Naive thymus-derived CD4-positive, alpha-beta T cell (primary cell): ENCODE measurements at regions not wholly inside any gene's neighbourhood (a gene's known extent, or its start where the extent isn't known, plus 50 kb on each side); places are given as distances from the start of the nearest gene placed in this dataset.
A peak's percentile ranks its signal among the peaks of the same experiment; 100 is the strongest.
"Not testable (repeated sequence)": the region's sequence is repeated elsewhere in the genome, so short reads cannot be mapped to it uniquely, and the experiment has no call there.

Source experiments
- ATAC-seq: fragments of 150-1000 bp; cut with Tn5 transposase; 2 replicates; pipeline ENCODE4 v1.10.0; 2021; ENCODE audit warnings: mild to moderate bottlenecking, moderate library complexity
- CTCF ChIA-PET: fragments of 350-600 bp; sonication (Branson Sonifier 250); formaldehyde crosslinking; loops from one replicate; lab custom pipeline; 2021; ENCODE audit warnings: antibody characterized with exemption; lab: Charles Lee
- POLR2A ChIA-PET: fragments of 350-600 bp; sonication (Branson Sonifier 250); formaldehyde crosslinking; loops from one replicate; lab custom pipeline; 2021; ENCODE audit warnings: antibody characterized with exemption, inconsistent platforms; lab: Charles Lee
- DNase-seq, 9 donors: peaks; one replicate each; pipeline versions ENCODE4 v3.0.0 to v3.0.0-alpha.2; 2020 to 2022; ENCODE audit warnings: mixed read lengths in 1 of 9
- H3K27ac ChIP-seq: one replicate; pipeline ENCODE4 v1.7.0; 2013; ENCODE audit warnings: mild to moderate bottlenecking, low read depth, low read length, moderate library complexity
- H3K27me3 ChIP-seq, 2 donors: one replicate each; pipeline ENCODE4 v1.7.0; 2013; ENCODE audit warnings: low read length in 2 of 2, mild to moderate bottlenecking in 2 of 2, moderate library complexity in 2 of 2; ENCODE audit not compliant: control insufficient read depth in 2 of 2, insufficient read depth in 2 of 2
- H3K36me3 ChIP-seq, 3 experiments: 1 replicate in 2 of 3; 2 replicates in 1 of 3; pipeline ENCODE4 v1.7.0; 2013; ENCODE audit warnings: low read length in 3 of 3, mild to moderate bottlenecking in 3 of 3, moderate library complexity in 1 of 3; ENCODE audit not compliant: insufficient read depth in 3 of 3, control insufficient read depth in 2 of 3
- H3K4me1 ChIP-seq, 2 donors: one replicate each; pipeline ENCODE4 v1.7.0; 2013; ENCODE audit warnings: low read length in 2 of 2, mild to moderate bottlenecking in 2 of 2, moderate library complexity in 1 of 2; ENCODE audit not compliant: control insufficient read depth in 2 of 2, insufficient read depth in 2 of 2
- H3K4me3 ChIP-seq: 2 replicates; pipeline ENCODE4 v1.7.0; 2013; ENCODE audit warnings: mild to moderate bottlenecking, low read length
- H3K9me3 ChIP-seq, 3 experiments: 1 replicate in 2 of 3; 2 replicates in 1 of 3; pipeline ENCODE4 v1.7.0; 2013; ENCODE audit warnings: low read length in 3 of 3; ENCODE audit not compliant: control insufficient read depth in 2 of 3
- H3K27ac Mint-ChIP-seq, 9 donors: one replicate each; pipeline ENCODE4 v1.8.0; 2020 to 2022; ENCODE audit warnings: mixed read lengths in 9 of 9, mild to moderate bottlenecking in 8 of 9, moderate library complexity in 5 of 9, inconsistent platforms in 2 of 9
- H3K27me3 Mint-ChIP-seq, 5 donors: one replicate each; pipeline ENCODE4 v1.8.0; 2021 to 2022; ENCODE audit warnings: mixed read lengths in 5 of 5, mild to moderate bottlenecking in 1 of 5
- H3K36me3 Mint-ChIP-seq, 5 donors: one replicate each; pipeline ENCODE4 v1.8.0; 2020 to 2022; ENCODE audit warnings: mixed read lengths in 5 of 5, mild to moderate bottlenecking in 3 of 5, inconsistent platforms in 1 of 5
- H3K4me1 Mint-ChIP-seq, 7 donors: one replicate each; pipeline ENCODE4 v1.8.0; 2020 to 2022; ENCODE audit warnings: mixed read lengths in 7 of 7, mild to moderate bottlenecking in 3 of 7, inconsistent platforms in 1 of 7
- H3K4me3 Mint-ChIP-seq, 10 donors: one replicate each; pipeline ENCODE4 v1.8.0; 2020 to 2022; ENCODE audit warnings: mild to moderate bottlenecking in 10 of 10, mixed read lengths in 10 of 10, moderate library complexity in 6 of 10, inconsistent platforms in 2 of 10
- H3K9me3 Mint-ChIP-seq, 11 donors: one replicate each; pipeline ENCODE4 v1.8.0; 2020 to 2022; ENCODE audit warnings: mixed read lengths in 11 of 11, mild to moderate bottlenecking in 4 of 11, inconsistent platforms in 1 of 11, moderate library complexity in 1 of 11
- intact Hi-C, 2 donors: fragments of 100-400 bp; cut with micrococcal nuclease; formaldehyde crosslinking; loops; one replicate each; pipeline ENCODE4 v1.15.1; 2023

DNA sequence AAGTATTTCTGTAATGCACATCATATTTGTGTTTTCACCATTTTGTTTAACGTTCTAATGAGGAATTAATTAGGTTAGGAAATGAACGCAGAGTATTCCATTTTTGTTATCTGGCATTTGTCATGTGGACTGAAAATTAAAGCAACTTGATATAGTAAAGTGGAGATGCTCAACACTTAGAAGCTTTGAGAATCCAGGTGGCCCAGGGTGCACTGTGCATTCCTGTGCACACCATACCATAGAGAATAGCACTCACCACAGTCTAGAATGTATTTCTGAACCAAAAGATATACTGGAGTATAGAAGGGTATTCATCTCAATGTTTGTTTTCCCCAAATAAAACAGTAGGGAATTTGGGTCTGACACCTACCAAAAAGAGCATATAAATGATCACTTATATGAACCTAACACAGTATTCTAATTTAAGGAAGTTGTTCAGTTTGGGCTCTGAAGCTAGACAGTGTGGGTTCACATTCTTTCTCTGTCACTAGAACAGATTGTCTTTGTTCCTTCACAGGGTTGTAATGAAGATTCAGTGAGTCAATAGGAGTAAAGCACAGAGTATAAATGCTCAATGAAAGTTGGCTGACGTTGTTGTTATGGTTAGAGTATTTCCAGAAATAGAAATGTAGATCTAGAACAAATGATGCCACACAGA is 125.6 kb upstream of the DMRT1 start:
- H3K9me3 ChIP-seq: no peaks in the 10 kb centered on the region
- Mint-ChIP-seq H3K27ac (peak overlapping the region in 1 of 9 donors; percentile 6), H3K4me1 (peaks cover 0 to 1% (median 0%) of the 10 kb centered on the region in 7 donors), H3K4me3 (no peak overlapping the region), H3K27me3 (peaks cover 0 to 5% (median 0%) of the 10 kb centered on the region in 5 donors), H3K36me3 (peaks cover 0 to 16% (median 9%) of the 10 kb centered on the region in 5 donors), H3K9me3 (no peaks in the 10 kb centered on the region)
- no peak overlapping the region for H3K4me3 ChIP-seq
- H3K4me1 ChIP-seq: no peaks in the 10 kb centered on the region
- H3K27ac ChIP-seq: no peak overlapping the region
- no peak for ATAC-seq
- peaks cover 0 to 20% (median 0%) of the 10 kb centered on the region in 3 experiments for H3K36me3 ChIP-seq
- DNase-seq: no peak
- intact Hi-C loops: no loop called here
- no peaks in the 10 kb centered on the region for H3K27me3 ChIP-seq
- ChIA-PET POLR2A (no interaction called here), CTCF (no interaction called here)

DNA sequence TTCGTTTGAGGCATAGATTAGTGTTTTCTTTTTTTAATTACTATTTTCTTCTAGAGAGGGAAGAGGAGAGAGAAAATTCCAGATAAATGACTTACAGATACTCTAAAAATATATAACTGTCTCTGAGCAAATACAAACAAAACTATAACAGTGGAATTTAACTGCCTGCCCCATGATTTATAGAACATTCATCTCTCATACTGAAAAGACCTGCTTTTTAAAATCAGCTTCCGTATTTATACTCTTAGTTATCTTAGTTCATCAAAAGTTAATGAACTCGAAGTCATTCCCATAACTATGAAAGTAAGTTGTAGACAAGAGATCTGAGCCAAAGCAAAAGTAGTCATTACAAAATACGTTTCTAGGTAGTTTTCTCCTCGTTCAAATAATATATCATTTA is 123.8 kb upstream of the DMRT1 start:
- no peaks in the 10 kb centered on the region for H3K27me3 ChIP-seq
- Mint-ChIP-seq H3K27me3 (peaks cover 0 to 2% (median 0%) of the 10 kb centered on the region in 5 donors), H3K9me3 (no peaks in the 10 kb centered on the region), H3K27ac (no peak overlapping the region), H3K36me3 (peaks cover 0 to 6% (median 0%) of the 10 kb centered on the region in 5 donors), H3K4me1 (peaks cover 0 to 1% (median 0%) of the 10 kb centered on the region in 7 donors), H3K4me3 (no peak overlapping the region)
- H3K4me3 ChIP-seq: no peak overlapping the region
- ATAC-seq (no peak), DNase-seq (no peak)
- ChIA-PET POLR2A (no interaction called here), CTCF (no interaction called here)
- H3K9me3 ChIP-seq: no peaks in the 10 kb centered on the region
- H3K36me3 ChIP-seq: peaks cover 0 to 5% (median 0%) of the 10 kb centered on the region in 3 experiments
- no peak overlapping the region for H3K27ac ChIP-seq
- intact Hi-C loops: no loop called here
- no peaks in the 10 kb centered on the region for H3K4me1 ChIP-seq

- no peaks in the 10 kb centered on the region for H3K9me3 Mint-ChIP-seq
- H3K36me3 ChIP-seq: no peaks in the 10 kb centered on the region
- H3K27ac Mint-ChIP-seq: peak overlapping the region in 1 of 9 donors; percentile 26
- peaks cover 0 to 12% (median 0%) of the 10 kb centered on the region in 5 donors for H3K36me3 Mint-ChIP-seq
- ATAC-seq: no peak
- no peak overlapping the region for H3K4me3 ChIP-seq
- no peaks in the 10 kb centered on the region for H3K9me3 ChIP-seq
- no peak overlapping the region for H3K27ac ChIP-seq
- CTCF ChIA-PET: no interaction called here
- intact Hi-C loops: no loop called here
- H3K4me1 Mint-ChIP-seq: peaks cover 0 to 1% (median 0%) of the 10 kb centered on the region in 7 donors
- no peak overlapping the region for H3K4me3 Mint-ChIP-seq
- POLR2A ChIA-PET: no interaction called here
- H3K27me3 ChIP-seq: no peaks in the 10 kb centered on the region
- no peaks in the 10 kb centered on the region for H3K4me1 ChIP-seq
- H3K27me3 Mint-ChIP-seq: peaks cover 0 to 2% (median 0%) of the 10 kb centered on the region in 5 donors
- DNase-seq: no peak
Measured at GRCh38 chr9:720239-720881, 121.1 kb upstream of the DMRT1 start.

GRCh38 chr9:722388-722980 is 119.0 kb upstream of the DMRT1 start:
- CTCF ChIA-PET: no interaction called here
- Mint-ChIP-seq H3K4me1 (peaks cover 0 to 1% (median 0%) of the 10 kb centered on the region in 7 donors), H3K4me3 (no peak overlapping the region), H3K27ac (peak overlapping the region in 1 of 9 donors; percentile 55), H3K36me3 (peaks cover 0 to 12% (median 0%) of the 10 kb centered on the region in 5 donors), H3K9me3 (no peaks in the 10 kb centered on the region), H3K27me3 (no peaks in the 10 kb centered on the region)
- Histone ChIP-seq H3K4me3 (no peak overlapping the region), H3K4me1 (no peaks in the 10 kb centered on the region), H3K36me3 (no peaks in the 10 kb centered on the region), H3K9me3 (no peaks in the 10 kb centered on the region), H3K27me3 (no peaks in the 10 kb centered on the region), H3K27ac (no peak overlapping the region)
- DNase-seq: no peak
- intact Hi-C loops: no loop called here
- no peak for ATAC-seq
- POLR2A ChIA-PET: no interaction called here

- H3K4me3 Mint-ChIP-seq, H3K9me3 ChIP-seq, H3K4me3 ChIP-seq, H3K4me1 Mint-ChIP-seq, H3K27me3 Mint-ChIP-seq, DNase-seq, intact Hi-C loops, H3K27me3 ChIP-seq, H3K27ac Mint-ChIP-seq, H3K27ac ChIP-seq, H3K4me1 ChIP-seq, ATAC-seq, H3K36me3 ChIP-seq, CTCF ChIA-PET, H3K9me3 Mint-ChIP-seq: not testable (repeated sequence)
- POLR2A ChIA-PET: interaction anchor here (0.7 kb wide), 1 partner anchor 18 kb away, joined by 5 read pairs; no protein-coding TSS in a partner anchor
- H3K36me3 Mint-ChIP-seq: peaks cover 0 to 16% (median 0%) of the 10 kb centered on the region in 5 donors
Measured at GRCh38 chr9:724461-724860, 117.0 kb upstream of the DMRT1 start.

GRCh38 chr9:726005-726404 is 115.5 kb upstream of the DMRT1 start:
- DNase-seq (no peak), ATAC-seq (no peak)
- CTCF ChIA-PET: no interaction called here
- H3K36me3 Mint-ChIP-seq: peaks cover 0 to 27% (median 0%) of the 10 kb centered on the region in 5 donors
- intact Hi-C loops: no loop called here
- H3K9me3 Mint-ChIP-seq: no peaks in the 10 kb centered on the region
- no peak overlapping the region for H3K4me3 ChIP-seq
- no peak overlapping the region for H3K27ac ChIP-seq
- no peaks in the 10 kb centered on the region for H3K9me3 ChIP-seq
- H3K4me1 ChIP-seq: no peaks in the 10 kb centered on the region
- H3K27me3 Mint-ChIP-seq: no peaks in the 10 kb centered on the region
- H3K4me3 Mint-ChIP-seq: no peak overlapping the region
- POLR2A ChIA-PET: no interaction called here
- H3K4me1 Mint-ChIP-seq: peaks cover 0 to 7% (median 0%) of the 10 kb centered on the region in 7 donors
- H3K27me3 ChIP-seq: no peaks in the 10 kb centered on the region
- H3K36me3 ChIP-seq: no peaks in the 10 kb centered on the region
- H3K27ac Mint-ChIP-seq: no peak overlapping the region
